Loucy (cell line): ENCODE measurements at regions not wholly inside any gene's neighbourhood (a gene's known extent, or its start where the extent isn't known, plus 50 kb on each side); places are given as distances from the start of the nearest gene placed in this dataset.

Experiments
- H2AFZ ChIP-seq: fragments of 200-600 bp; sonication (generic); 2 replicates; pipeline ENCODE4 v1.6.0; 2016; ENCODE audit warnings: antibody characterized with exemption, mild to moderate bottlenecking, low read length, moderate library complexity
- H3F3A ChIP-seq: fragments of 200-600 bp; 2 replicates; pipeline ENCODE4 v1.6.0; 2016; ENCODE audit warnings: antibody characterized with exemption, low read depth, mild to moderate bottlenecking
- H3K27me3 ChIP-seq: fragments of 200-600 bp; sonication (generic); 2 replicates; pipeline ENCODE4 v1.6.1; 2014; ENCODE audit warnings: low read length, mild to moderate bottlenecking; ENCODE audit not compliant: insufficient read depth, poor library complexity, severe bottlenecking
- H3K36me3 ChIP-seq: fragments of 200-600 bp; sonication (generic); 2 replicates; pipeline ENCODE4 v1.6.1; 2016; ENCODE audit warnings: low read length; ENCODE audit not compliant: insufficient read depth
- H3K4me1 ChIP-seq: fragments of 200-600 bp; sonication (generic); 2 replicates; pipeline ENCODE4 v1.5.1; 2014; ENCODE audit warnings: low read length, mild to moderate bottlenecking; ENCODE audit not compliant: insufficient read depth, poor library complexity, severe bottlenecking
- H3K4me2 ChIP-seq: fragments of 200-600 bp; sonication (generic); 2 replicates; pipeline ENCODE4 v1.6.0; 2014; ENCODE audit warnings: antibody characterized with exemption, low read length, low read depth, mild to moderate bottlenecking; ENCODE audit not compliant: poor library complexity, severe bottlenecking
- H3K4me3 ChIP-seq: fragments of 200-600 bp; sonication (generic); 2 replicates; pipeline ENCODE4 v1.5.1; 2014; ENCODE audit warnings: low read length, mild to moderate bottlenecking, mixed read lengths; ENCODE audit not compliant: poor library complexity, severe bottlenecking
- H3K79me2 ChIP-seq: fragments of 200-600 bp; sonication (generic); 2 replicates; pipeline ENCODE4 v1.6.1; 2014; ENCODE audit warnings: low read length; ENCODE audit not compliant: insufficient read depth
- H3K9ac ChIP-seq: fragments of 200-600 bp; sonication (generic); 2 replicates; pipeline ENCODE4 v1.6.0; 2014; ENCODE audit warnings: mild to moderate bottlenecking, low read depth, low read length, moderate library complexity; ENCODE audit not compliant: poor library complexity, severe bottlenecking
- H3K9me2 ChIP-seq: fragments of 200-600 bp; sonication (generic); replicated peaks from 2 replicates; pipeline ENCODE4 v1.6.1; 2016; ENCODE audit warnings: low read depth, low read length, mixed read lengths
- H3K9me3 ChIP-seq: fragments of 200-600 bp; sonication (generic); 2 replicates; pipeline ENCODE4 v1.6.1; 2014; ENCODE audit warnings: mild to moderate bottlenecking, antibody characterized with exemption, low read length, low read depth; ENCODE audit not compliant: insufficient read depth
- H4K20me1 ChIP-seq: fragments of 200-600 bp; sonication (generic); 2 replicates; pipeline ENCODE4 v1.6.0; 2014; ENCODE audit warnings: antibody characterized with exemption, low read length, mild to moderate bottlenecking; ENCODE audit not compliant: insufficient read depth, poor library complexity, severe bottlenecking
- EZH2phosphoT487 ChIP-seq: fragments of 200-600 bp; IDR thresholded peaks from 2 replicates; pipeline ENCODE4 v1.6.1; 2018; ENCODE audit warnings: antibody characterized with exemption, mild to moderate bottlenecking, moderate library complexity, borderline replicate concordance
- TF ChIP-seq, protein P1 (sequence below): fragments of 200-600 bp; sonication (generic); conservative IDR thresholded peaks from 2 replicates; pipeline ENCODE4 v1.5.1; 2014; ENCODE audit warnings: mild to moderate bottlenecking, antibody characterized with exemption, low read length

GRCh38 chr4:178808106-178808505 lies 1365.9 kb upstream of the AGA start:
- H3K9me2 ChIP-seq = no peaks in the 10 kb centered on the region
- no peaks in the 10 kb centered on the region for H3K9me3 ChIP-seq
- H2AFZ ChIP-seq = no peak overlapping the region
- no peaks in the 10 kb centered on the region for H3K79me2 ChIP-seq
- H3K4me2 ChIP-seq = no peak overlapping the region
- H3K27me3 ChIP-seq = no peaks in the 10 kb centered on the region
- no peak overlapping the region for H3K9ac ChIP-seq
- H4K20me1 ChIP-seq = peaks cover 3% of the 10 kb centered on the region
- TF ChIP-seq EZH2phosphoT487 = no peak
- H3K4me1 ChIP-seq = no peaks in the 10 kb centered on the region
- no peaks in the 10 kb centered on the region for H3K36me3 ChIP-seq
- no peaks in the 10 kb centered on the region for H3F3A ChIP-seq
- no peak overlapping the region for H3K4me3 ChIP-seq

- no peak for TF ChIP-seq EZH2phosphoT487
- TF ChIP-seq, protein P1, sequence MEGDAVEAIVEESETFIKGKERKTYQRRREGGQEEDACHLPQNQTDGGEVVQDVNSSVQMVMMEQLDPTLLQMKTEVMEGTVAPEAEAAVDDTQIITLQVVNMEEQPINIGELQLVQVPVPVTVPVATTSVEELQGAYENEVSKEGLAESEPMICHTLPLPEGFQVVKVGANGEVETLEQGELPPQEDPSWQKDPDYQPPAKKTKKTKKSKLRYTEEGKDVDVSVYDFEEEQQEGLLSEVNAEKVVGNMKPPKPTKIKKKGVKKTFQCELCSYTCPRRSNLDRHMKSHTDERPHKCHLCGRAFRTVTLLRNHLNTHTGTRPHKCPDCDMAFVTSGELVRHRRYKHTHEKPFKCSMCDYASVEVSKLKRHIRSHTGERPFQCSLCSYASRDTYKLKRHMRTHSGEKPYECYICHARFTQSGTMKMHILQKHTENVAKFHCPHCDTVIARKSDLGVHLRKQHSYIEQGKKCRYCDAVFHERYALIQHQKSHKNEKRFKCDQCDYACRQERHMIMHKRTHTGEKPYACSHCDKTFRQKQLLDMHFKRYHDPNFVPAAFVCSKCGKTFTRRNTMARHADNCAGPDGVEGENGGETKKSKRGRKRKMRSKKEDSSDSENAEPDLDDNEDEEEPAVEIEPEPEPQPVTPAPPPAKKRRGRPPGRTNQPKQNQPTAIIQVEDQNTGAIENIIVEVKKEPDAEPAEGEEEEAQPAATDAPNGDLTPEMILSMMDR = no peak
- H3K9ac ChIP-seq = no peak overlapping the region
- H3K4me2 ChIP-seq = no peak overlapping the region
- peaks cover 3% of the 10 kb centered on the region for H4K20me1 ChIP-seq
- H3K27me3 ChIP-seq = no peaks in the 10 kb centered on the region
- no peaks in the 10 kb centered on the region for H3K79me2 ChIP-seq
- H2AFZ ChIP-seq = no peak overlapping the region
- no peaks in the 10 kb centered on the region for H3K9me2 ChIP-seq
- H3K4me3 ChIP-seq = no peak overlapping the region
- no peaks in the 10 kb centered on the region for H3K9me3 ChIP-seq
- no peaks in the 10 kb centered on the region for H3F3A ChIP-seq
- no peaks in the 10 kb centered on the region for H3K4me1 ChIP-seq
- no peaks in the 10 kb centered on the region for H3K36me3 ChIP-seq
Observed at GRCh38 chr4:178809921-178810320, 1367.7 kb upstream of the AGA start.

DNA sequence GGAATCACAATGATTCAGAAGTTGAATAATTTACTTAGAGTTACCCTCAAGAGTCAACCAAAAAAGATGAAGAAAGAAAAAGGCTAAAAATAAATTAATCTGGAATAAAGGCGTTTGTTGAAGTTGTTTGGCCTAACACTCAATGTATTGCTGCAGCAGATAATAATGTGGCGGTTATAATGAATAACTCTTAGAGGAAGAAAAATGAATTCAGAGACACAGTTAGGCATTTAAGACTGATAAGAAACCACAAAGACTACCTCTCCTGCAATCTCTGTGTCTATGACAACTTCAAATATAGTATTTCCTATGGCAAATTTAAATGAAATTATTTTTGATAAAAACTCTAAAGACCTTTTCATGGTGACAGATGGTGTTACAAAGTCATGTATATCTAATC lies 1369.1 kb upstream of the AGA start:
- Histone ChIP-seq H3F3A (no peaks in the 10 kb centered on the region), H3K4me2 (no peak overlapping the region), H3K9me3 (no peaks in the 10 kb centered on the region), H3K4me3 (no peak overlapping the region), H3K9ac (no peak overlapping the region), H3K36me3 (no peaks in the 10 kb centered on the region), H3K9me2 (no peaks in the 10 kb centered on the region), H3K79me2 (no peaks in the 10 kb centered on the region), H4K20me1 (peaks cover 3% of the 10 kb centered on the region), H3K4me1 (no peaks in the 10 kb centered on the region), H2AFZ (no peak overlapping the region), H3K27me3 (no peaks in the 10 kb centered on the region)
- TF ChIP-seq, protein P1 = no peak
- no peak for TF ChIP-seq EZH2phosphoT487

DNA sequence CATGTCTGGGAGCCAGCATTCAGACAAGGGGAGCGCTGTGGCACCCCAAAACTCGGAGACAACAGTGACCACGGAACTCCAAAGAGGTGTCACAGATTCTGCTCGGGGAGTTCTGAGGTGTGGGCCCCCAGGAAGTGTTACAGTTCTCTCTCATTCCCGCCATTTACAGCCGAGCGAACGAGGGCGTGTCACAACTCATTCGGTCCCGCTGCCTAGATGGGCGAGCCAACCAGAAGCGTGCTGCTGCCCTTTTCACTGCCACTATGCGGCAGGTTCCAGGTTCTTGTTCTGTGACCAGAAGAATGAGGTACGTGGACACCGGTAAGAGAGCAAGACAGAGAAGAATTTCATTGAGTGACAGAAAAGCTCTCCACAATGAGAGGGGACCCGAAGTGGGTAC lies 1370.6 kb upstream of the AGA start:
- TF ChIP-seq, protein P1 = no peak
- no peak for TF ChIP-seq EZH2phosphoT487
- peaks cover 3% of the 10 kb centered on the region for H4K20me1 ChIP-seq
- H3K4me2 ChIP-seq = no peak overlapping the region

More for the DNA sequence above, 1370.6 kb upstream of the AGA start:
- H3K9ac ChIP-seq = no peak overlapping the region
- H3K9me3 ChIP-seq = no peaks in the 10 kb centered on the region
- H2AFZ ChIP-seq = no peak overlapping the region
- H3K36me3 ChIP-seq = no peaks in the 10 kb centered on the region
- no peaks in the 10 kb centered on the region for H3K27me3 ChIP-seq
- no peaks in the 10 kb centered on the region for H3F3A ChIP-seq
- no peaks in the 10 kb centered on the region for H3K9me2 ChIP-seq
- H3K79me2 ChIP-seq = no peaks in the 10 kb centered on the region
- no peaks in the 10 kb centered on the region for H3K4me1 ChIP-seq
- H3K4me3 ChIP-seq = no peak overlapping the region
